ENCODE measurements at regions not wholly inside any gene's neighbourhood (a gene's known extent, or its start where the extent isn't known, plus 50 kb on each side); places are given as distances from the start of the nearest gene placed in this dataset.
A peak's percentile ranks its signal among the peaks of the same experiment; 100 is the strongest.

DNA sequence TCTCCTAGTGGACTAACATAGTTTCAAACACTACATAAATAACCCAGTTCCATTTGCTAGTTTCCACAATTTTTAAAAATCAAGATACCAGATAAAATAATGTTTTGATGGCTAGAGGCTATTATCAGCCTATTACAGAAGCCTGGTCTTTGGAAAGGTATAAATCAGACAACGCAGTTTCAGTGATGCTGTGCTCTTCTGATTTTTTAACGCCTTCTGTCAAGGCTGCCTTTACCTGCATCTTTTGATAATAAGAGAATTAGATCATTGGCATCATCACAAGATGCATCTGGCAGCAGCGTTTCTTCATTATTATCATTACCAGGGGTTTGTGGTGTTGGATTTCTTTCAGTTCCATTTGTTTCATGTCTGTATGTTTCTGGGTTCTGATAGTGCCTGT lies 268.7 kb downstream of the MTX2 start:
- no peak for DNase-seq (ENCODE audit: low read depth)

- no peak for DNase-seq (ENCODE audit: low read depth)
Measured at GRCh38 chr2:176540995-176541394, 271.8 kb downstream of the MTX2 start.

DNA sequence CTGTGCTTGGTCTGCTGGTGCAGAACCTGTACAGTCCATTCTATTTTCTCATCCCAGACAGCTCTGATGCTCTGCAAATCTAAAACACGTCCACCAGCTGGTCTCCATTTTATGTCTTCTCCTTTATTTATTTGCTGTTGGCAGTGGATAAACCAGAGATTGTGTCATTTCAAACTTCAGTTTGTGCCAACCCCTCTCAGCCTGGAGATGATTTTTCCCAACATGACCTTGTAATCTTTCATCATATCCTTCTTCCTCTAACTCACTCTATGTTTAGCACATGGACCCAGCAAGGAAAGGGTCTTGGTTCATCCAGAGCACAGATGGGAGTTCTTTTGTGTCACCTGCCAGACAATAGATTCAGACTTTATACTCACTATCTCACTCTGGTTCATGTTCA lies 273.2 kb downstream of the MTX2 start:
- no peak for DNase-seq (ENCODE audit: low read depth)

GRCh38 chr2:176544557-176544956 lies 275.3 kb downstream of the MTX2 start:
- no peak for DNase-seq (ENCODE audit: low read depth)

DNA sequence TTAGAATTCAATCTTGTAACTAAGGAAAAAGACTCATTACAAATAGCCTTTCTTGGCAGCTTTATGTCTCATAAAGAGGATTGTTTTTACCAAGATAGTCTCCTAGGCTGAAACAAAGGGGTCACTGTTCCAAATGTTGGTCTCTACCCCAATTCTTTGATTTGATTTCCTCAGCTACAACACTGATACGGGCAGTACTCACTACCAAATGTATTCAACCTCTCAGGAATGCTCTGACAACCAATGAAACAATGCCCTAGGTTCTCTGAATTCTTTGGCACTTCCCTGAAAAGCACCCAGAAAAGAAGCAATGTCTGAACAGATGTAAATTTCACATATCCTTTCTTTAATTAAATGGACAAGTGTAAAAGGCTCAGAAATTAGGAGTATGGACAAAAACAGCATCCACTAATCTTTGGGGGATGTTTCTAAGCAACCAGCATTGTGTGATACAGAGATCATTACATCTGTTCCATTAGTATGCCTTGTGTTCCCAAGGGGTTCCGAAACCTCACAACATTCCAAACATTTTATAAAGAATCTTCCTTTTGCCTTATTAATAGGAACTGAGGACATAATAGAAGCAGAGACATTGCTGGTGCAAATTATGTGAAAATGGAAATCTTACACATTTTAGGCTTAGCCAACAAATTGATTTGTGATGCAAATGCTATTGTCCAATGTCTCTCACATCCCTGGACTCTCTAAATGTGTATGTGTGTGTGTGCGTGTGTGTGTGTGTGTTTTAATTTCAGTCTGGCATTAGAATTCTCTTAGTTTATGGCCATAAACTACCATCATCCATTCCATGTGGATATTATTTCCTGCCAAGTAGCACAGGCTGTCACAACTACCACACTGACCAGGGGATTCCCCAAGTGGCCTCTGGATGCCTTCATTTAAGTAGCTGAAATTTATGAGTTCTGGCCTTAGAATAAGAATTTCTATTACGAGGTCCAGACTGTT lies 276.0 kb downstream of the MTX2 start:
- DNase-seq (ENCODE audit: low read depth): no peak

GRCh38 chr2:176546550-176546949 lies 277.3 kb downstream of the MTX2 start:
- no peak for DNase-seq (ENCODE audit: low read depth)

DNA sequence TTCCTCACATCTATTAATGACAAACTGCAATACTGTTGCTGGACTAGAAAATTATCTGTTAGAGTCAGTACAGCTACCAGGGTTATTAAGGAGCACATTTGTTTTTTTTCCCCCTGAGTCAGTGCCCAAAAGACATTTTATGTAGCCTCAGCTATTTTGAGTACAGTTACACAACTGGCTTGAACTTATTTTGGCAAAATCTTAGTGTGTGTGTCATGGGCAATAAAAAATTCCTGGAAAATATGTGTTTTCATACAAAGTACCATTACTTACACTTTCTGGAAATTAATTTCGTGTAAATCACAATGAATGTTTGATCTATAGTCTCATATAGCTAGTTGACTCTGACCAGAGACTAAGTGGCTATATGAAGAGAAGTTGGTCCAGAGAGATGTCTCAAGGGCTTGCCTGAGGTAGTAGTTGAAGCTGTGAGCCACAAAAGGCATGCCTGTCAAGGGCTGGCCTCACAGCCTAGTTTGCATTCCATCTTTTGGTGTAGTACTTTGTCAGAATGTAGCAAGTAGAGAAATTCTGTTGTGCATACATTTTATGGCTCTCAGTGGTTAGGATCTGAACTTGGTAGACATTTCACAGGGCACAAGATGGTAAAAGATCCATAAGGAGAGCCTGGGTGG lies 283.4 kb downstream of the MTX2 start:
- peak; percentile 71 for DNase-seq (ENCODE audit: low read depth)

DNA sequence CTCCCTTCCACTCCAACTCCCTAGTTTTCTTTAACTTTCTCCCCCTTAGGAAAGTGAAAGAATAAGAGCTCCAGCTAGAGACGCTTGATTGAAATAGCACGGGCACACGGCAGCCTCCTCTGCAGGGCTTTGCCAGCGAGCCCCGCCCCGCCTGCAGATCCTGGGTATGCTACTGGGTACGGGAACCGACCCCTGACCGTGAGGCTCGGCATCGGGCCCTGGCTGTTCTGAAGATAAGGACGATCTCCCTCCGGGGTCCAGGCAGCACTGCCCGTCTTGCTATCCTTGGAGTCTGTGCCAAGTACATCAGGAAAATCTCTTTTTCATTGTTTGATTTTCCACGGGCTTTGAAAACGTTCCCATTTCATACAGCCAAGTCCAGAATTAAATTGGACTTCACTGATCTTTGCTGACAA lies 284.5 kb downstream of the MTX2 start:
- DNase-seq (ENCODE audit: low read depth): peak; percentile 55

DNA sequence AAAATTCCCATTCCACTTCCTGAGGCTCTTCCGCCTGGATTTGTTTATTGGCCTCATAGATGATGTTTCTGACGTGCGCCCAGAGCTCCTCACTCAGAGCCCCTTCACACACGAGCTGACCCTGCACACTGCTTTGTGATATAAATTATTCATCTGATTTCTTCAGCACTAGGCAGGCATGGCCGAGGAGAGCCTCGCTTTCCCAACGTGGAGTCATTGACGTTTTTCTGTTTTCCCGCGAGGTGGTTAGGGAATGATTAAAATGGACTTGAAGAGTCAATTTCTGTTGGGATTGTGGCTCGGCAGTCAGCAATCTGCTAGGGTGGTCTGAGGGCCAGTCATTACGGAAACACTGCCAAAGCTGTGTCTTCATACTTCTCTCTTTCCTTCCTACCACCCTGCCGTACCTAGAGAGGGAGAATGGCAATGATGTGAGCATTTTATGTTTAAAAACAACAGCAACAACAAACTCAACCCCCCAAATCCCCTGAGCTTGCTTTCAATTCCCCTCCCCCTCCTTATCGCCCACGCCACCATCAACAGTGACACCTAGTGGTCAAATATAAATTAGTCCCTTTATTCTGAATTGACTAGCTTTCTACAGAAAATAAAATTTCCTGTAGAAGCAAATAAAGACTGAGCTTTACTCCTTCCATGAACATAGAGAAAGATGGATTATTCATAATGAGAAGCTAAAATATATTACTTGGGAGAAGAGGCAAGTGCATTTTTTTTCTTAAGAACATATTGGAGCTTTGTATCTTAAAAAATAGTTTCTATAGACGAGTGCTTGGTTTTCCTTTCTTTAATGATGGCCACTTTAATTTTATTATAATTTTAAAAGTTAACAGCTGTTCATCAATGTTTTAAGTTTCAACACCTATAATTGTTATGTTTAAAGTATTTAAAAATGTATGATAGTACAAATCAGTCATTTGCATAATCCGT lies 285.1 kb downstream of the MTX2 start:
- DNase-seq (ENCODE audit: low read depth): peak; percentile 53

- DNase-seq (ENCODE audit: low read depth): no peak
Measured at GRCh38 chr2:176555112-176555511, 285.9 kb downstream of the MTX2 start.

DNA sequence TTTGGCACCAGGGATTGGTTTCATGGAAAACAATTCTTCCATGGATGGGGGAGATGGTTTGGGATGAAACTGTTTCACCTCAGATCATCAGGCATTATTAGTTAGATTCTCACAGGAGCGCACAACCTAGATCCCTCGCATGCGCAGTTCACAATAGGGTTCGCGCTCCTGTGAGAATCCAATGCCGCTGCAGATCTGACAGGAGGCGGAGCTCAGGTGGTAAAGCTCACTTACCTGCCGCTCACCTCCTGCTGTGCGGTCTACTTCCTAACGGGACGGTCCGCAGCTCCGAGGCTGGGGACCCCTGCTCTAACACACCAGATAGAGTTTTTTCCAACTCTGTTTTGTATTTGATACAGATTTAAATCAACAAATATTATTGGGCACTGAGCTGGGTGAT lies 286.5 kb downstream of the MTX2 start:
- no peak for DNase-seq (ENCODE audit: low read depth)

DNA sequence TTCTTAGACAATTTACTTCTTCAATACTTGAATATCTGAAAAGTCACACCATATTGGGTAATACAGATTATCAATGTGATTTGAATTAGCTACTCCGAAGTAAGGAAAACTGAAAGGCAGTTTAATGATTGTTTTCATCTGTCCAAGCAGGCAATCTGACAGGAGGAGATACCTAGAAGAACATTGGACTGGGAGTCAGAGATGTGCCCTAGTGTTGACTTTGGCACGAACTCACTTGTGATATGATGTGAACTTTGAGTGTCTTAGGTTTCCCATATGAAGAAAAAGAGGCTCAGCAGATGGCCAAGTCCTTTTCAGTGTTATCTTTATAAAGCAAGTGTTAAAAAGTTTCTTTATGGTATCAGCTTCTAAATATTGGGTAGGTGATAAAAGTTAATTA lies 287.1 kb downstream of the MTX2 start:
- no peak for DNase-seq (ENCODE audit: low read depth)

- no peak for DNase-seq (ENCODE audit: low read depth)
Measured at GRCh38 chr2:176557821-176558220, 288.6 kb downstream of the MTX2 start.

DNA sequence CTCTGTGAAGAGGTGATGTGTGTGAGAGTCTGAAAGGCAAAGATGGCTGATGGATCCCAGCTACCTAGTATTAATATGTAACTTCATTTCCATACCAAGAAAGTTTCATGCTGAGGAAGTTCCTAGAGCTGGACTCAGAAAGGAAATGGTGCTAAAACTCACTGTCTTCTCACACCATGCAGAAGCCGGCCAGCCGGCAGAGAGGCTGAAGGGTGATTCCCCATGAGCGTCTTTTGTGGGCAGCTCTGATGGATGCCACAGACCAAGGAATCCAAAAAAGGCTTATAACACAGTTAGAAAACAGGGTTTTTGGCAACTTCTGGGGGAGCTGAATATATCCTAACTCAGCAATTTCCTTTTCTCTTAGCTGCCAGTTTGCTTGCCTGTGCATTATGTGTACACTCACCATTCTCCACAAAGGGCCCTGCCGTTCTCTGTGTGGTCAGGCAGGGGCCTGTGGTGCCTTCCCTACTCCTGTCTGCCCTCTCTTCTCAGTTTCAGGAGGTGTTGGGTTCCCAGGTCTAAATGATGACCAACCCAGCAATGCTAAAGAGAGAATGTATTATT lies 289.4 kb downstream of the MTX2 start:
- DNase-seq (ENCODE audit: low read depth): no peak

DNA sequence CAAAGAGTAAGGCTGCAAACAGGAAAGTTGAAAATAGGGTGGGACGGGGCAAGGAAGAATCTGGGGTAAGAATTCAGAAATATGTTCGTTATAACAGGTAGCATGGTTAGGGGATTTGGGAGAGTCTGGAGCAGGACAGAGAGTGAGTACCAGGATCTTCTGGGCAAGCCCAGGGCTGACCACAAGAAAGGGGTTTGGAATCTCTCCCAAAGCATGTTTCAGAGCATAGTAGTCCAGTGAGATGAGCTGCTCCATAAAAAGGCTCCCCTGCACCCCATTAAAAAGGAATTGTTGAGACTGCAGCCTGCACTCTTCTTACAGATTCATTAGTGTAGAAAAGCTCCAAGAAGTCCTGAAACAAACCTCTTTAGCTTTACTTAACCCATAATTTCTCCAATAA lies 291.1 kb downstream of the MTX2 start:
- no peak for DNase-seq (ENCODE audit: low read depth)

DNA sequence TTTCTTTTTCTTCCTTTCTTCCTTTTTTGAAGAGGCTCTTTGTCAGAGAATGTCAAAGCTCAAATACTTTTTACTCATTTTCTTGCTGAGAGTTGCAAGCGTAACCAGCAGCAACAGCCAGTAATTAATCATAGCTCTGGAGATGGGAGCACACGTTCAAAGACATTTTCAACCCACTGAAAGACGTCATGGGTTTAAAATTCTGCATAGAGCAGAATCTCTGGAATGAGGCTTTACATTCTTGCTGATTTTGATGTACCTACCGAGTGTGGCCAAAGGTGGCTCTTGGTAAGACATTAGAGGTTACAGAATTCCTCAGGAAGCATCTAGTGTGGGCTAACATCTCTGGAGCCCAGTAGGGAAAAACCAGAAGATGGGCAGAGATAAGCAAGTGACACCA lies 292.5 kb downstream of the MTX2 start:
- DNase-seq (ENCODE audit: low read depth): no peak

DNA sequence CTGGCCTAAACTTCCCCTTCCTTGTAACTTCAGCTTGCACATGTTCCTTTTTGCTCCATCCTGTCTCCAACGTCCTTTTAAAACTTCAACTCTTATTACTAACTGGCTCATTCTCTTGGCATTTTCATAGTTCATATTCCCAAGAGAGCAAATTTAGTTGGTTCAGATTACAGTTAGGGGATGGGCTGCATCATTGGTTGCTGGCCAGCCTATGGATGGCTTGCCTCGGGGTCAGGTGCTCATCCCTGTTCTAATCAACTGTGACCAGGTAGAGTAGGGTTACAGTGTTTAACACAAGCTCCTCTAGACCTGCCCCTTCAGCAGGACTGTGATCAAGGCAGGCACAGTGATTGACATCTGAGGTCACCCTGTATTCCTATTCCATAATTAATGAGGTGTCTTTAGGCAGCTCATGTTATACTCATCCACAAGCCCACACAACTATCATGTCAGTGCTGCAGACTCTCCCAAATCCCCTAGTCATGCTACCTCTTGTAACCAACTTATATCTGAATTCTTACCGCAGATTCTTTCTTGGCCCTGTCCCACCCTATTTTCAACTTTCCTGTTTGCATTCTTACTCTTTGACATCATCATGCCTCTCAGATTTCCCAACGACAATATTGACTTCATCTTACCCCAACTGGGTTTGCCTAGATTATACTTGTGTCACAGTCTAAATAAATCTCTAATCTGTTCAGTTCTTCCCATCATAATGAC lies 293.3 kb downstream of the MTX2 start:
- DNase-seq (ENCODE audit: low read depth): peak; percentile 44

DNA sequence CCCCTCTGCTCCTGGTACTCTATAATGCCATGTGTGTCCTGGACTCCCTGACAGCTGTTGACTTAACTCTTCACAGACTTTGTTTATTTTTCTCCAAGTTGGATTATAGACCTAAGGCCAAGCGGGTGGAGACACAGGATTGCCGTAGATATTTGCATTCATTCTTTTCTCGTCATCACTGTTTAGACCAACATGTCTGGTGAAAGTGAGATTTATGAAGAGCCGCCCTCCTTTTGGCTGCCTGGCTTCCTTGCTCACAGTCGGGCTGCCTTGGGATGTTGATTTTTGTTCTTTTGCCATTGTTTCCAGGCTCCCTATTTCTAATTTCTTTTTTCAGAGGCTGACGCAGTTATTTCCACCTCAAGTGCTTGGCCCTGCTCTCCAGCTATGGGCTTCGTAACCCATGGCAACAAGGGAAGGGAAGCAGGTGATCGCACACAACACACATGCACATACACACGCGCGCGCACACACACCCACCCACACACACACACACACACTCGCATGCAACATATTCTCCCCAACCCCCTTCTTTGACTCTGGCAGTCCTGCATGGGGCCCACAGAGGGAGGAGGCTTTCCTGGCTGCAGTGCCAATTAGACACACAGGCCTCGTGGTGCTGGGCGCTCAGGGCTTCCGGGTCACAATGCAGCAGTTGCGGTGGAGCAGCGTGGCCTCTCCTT lies 296.5 kb downstream of the MTX2 start:
- no peak for DNase-seq (ENCODE audit: low read depth)

DNA sequence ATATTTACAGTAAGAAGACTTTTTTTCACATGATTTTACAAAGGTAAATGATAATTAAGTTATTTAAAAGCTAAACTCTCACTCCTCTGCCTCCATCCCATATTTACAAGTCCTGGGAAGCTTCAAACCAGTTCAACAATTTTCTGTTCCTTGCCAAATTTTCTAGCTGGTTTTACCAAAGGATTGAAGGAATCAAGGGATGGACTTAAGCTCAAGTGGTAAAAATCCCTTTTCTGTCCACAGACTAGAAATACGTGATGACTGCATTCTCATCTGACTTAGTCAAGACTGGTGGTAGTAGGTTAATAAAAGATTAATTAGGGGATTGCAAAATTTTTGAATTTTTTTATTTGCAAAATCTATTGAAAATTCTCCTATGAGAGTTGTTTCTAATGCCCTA lies 297.3 kb downstream of the MTX2 start:
- DNase-seq (ENCODE audit: low read depth): no peak

GRCh38 chr2:176566961-176567360 lies 297.7 kb downstream of the MTX2 start:
- no peak for DNase-seq (ENCODE audit: low read depth)
